ENCODE measurements at regions not wholly inside any gene's neighbourhood (a gene's known extent, or its start where the extent isn't known, plus 50 kb on each side); places are given as distances from the start of the nearest gene placed in this dataset.

- TF ChIP-seq GATA3 (IDR thresholded peaks at IDR 0.05; ENCODE audit: low read depth, low read length) (no peak), GATA2 (IDR thresholded peaks at IDR 0.05; ENCODE audit: low read depth, low read length) (no peak)
Observed at GRCh38 chr2:175318542-175318941, 137.0 kb upstream of the ATP5MC3 start.

GRCh38 chr2:175317751-175318150 is 136.2 kb upstream of the ATP5MC3 start:
- no peak for TF ChIP-seq GATA2 (IDR thresholded peaks at IDR 0.05; ENCODE audit: low read depth, low read length)
- no peak for TF ChIP-seq GATA3 (IDR thresholded peaks at IDR 0.05; ENCODE audit: low read depth, low read length)

GRCh38 chr2:175312137-175312536 is 130.6 kb upstream of the ATP5MC3 start:
- no peak for TF ChIP-seq GATA3 (IDR thresholded peaks at IDR 0.05; ENCODE audit: low read depth, low read length)
- TF ChIP-seq GATA2 (IDR thresholded peaks at IDR 0.05; ENCODE audit: low read depth, low read length), result no peak

DNA sequence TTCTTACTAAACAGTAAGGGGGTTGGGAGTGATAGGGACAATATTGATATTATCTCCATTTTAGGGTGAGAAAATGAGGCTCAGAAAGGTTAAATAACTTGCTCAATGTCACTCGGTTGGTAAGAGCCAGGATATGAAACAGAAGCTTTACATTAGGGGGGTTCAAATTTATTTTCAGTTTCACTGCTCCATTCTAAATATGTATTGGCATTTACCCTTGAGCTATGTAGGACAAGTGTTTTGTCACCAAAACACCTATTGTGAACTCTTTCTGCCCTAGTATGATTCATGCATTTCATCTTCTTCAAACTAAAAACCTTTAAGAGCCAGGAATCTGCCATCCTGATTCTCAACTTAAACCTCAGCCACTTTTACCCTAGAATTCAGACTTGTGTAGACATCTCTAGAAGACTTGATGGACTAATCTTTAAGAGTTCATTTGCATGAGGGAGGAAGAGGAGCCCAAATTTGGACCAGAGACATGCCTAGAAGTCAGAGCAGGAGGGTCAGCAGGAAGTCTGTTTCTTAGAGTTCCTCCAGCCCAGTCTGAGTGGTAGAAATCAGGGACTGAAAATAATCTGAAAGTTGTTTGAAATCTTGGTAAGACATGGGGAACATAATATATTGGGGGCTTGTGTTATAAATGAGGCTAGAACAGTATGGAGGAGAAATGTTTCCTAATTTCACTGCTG is 129.4 kb upstream of the ATP5MC3 start:
- TF ChIP-seq GATA3 (IDR thresholded peaks at IDR 0.05; ENCODE audit: low read depth, low read length) (no peak), GATA2 (IDR thresholded peaks at IDR 0.05; ENCODE audit: low read depth, low read length) (no peak)

DNA sequence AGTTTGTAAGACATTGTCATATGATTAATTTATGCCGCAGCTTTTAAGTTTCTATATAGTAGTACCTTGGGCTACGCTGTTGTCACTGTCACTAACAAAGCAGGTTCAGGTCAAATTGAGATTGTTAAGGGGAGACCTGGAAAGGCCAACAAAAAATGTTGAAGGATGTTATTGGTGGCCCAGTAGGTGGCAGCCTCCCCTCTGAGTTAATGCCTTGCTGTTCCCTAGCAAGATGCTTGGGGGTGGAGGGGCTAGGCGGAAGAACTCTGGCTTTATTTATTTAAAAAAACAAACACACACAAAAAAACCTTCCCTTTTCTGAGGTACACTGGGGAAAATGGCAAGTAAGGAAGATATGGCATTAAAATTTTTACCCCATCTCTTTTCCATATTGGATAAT is 128.3 kb upstream of the ATP5MC3 start:
- TF ChIP-seq GATA2 (IDR thresholded peaks at IDR 0.05; ENCODE audit: low read depth, low read length) (no peak), GATA3 (IDR thresholded peaks at IDR 0.05; ENCODE audit: low read depth, low read length) (no peak)

GRCh38 chr2:175308005-175308404 is 126.5 kb upstream of the ATP5MC3 start:
- TF ChIP-seq GATA3 (IDR thresholded peaks at IDR 0.05; ENCODE audit: low read depth, low read length), result no peak
- no peak for TF ChIP-seq GATA2 (IDR thresholded peaks at IDR 0.05; ENCODE audit: low read depth, low read length)

GRCh38 chr2:175304541-175304940 is 123.0 kb upstream of the ATP5MC3 start:
- TF ChIP-seq GATA3 (IDR thresholded peaks at IDR 0.05; ENCODE audit: low read depth, low read length), result no peak
- TF ChIP-seq GATA2 (IDR thresholded peaks at IDR 0.05; ENCODE audit: low read depth, low read length), result no peak

DNA sequence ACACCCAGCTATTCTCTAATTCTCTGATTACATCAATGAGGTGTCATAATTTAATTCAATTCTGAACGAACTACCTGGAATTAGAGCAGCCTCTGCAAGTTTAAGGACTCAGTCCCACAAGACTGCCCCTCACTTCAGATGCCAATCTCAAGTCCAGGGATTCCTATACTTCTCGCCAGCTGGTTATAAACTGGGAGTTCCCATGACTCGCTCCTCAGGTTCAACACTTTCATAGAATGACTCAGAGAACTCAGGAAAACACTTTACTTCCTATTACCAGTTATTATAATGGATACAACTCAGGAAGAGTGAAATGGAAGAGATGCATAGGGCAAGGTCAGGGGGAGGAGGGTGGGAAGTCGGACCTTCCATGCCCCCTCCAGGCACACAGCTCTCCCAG is 112.3 kb upstream of the ATP5MC3 start:
- no peak for TF ChIP-seq GATA3 (IDR thresholded peaks at IDR 0.05; ENCODE audit: low read depth, low read length)
- TF ChIP-seq GATA2 (IDR thresholded peaks at IDR 0.05; ENCODE audit: low read depth, low read length), result no peak

- TF ChIP-seq GATA3 (IDR thresholded peaks at IDR 0.05; ENCODE audit: low read depth, low read length) (no peak), GATA2 (IDR thresholded peaks at IDR 0.05; ENCODE audit: low read depth, low read length) (no peak)
Observed at GRCh38 chr2:175293195-175293594, 111.7 kb upstream of the ATP5MC3 start.

- TF ChIP-seq GATA3 (IDR thresholded peaks at IDR 0.05; ENCODE audit: low read depth, low read length), result no peak
- TF ChIP-seq GATA2 (IDR thresholded peaks at IDR 0.05; ENCODE audit: low read depth, low read length), result no peak
Observed at GRCh38 chr2:175282886-175283285, 101.4 kb upstream of the ATP5MC3 start.

DNA sequence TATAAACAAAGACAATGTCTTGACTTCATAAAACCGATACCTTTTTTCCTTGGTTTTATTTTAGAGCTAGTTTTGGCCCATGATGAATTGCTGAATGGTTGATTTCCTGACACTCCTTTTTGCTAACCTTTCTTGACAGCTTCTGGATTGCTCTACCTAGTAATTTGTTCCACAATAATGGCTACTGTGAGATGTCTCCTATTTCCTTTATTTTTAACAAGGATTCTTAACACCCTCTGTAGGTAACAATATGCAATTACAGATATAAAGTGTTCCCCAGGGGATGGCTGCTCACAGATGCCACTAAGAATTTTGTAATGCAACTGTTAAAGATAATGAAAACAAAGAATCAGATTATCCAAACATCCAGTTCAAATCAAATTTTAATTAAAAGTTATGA is 100.8 kb upstream of the ATP5MC3 start:
- TF ChIP-seq GATA2 (IDR thresholded peaks at IDR 0.05; ENCODE audit: low read depth, low read length) (no peak), GATA3 (IDR thresholded peaks at IDR 0.05; ENCODE audit: low read depth, low read length) (no peak)

DNA sequence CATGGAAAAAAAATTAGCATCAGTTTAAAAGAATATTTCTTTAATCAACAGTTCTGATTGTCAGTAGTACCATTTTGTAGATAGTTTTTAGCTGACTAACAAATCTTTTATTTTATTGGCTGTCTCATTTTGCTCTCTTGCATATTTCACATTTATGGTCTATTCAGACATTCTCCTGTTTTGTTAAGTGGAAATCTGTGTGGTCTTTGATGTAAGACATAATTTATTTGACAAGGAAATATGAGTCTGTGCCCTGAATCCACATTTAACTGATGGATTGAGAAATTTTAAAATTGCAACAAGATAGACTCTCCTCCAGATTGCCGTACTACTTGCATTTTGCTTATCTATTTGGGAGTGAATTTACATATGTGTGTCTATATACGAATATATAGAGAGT is 96.3 kb upstream of the ATP5MC3 start:
- TF ChIP-seq GATA2 (IDR thresholded peaks at IDR 0.05; ENCODE audit: low read depth, low read length), result no peak
- TF ChIP-seq GATA3 (IDR thresholded peaks at IDR 0.05; ENCODE audit: low read depth, low read length), result no peak

GRCh38 chr2:175275539-175275938 is 94.0 kb upstream of the ATP5MC3 start:
- TF ChIP-seq GATA2 (IDR thresholded peaks at IDR 0.05; ENCODE audit: low read depth, low read length), result 0 out of 2 replicates have a peak, but pooled peaks have one; percentile 43
- TF ChIP-seq GATA3 (IDR thresholded peaks at IDR 0.05; ENCODE audit: low read depth, low read length), result no peak

DNA sequence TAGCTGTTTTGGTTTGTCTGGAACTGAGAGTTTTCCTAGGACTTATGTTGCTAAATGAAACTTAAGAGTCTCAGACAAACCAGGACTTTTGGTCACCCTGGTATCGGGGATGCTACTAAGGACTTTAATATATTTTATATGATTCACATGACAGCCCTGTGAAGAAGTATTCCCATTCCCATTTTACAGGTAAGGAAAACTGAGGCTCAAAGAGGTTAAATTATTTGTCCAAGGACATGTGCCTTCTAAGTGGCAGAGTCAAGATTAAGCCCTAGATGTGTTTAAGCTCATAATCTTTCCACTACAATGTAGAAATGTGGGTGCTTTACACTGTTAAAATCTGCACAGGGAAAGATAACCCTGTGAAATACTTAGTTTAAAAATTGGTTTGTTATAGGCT is 77.7 kb upstream of the ATP5MC3 start:
- TF ChIP-seq GATA3 (IDR thresholded peaks at IDR 0.05; ENCODE audit: low read depth, low read length), result no peak
- TF ChIP-seq GATA2 (IDR thresholded peaks at IDR 0.05; ENCODE audit: low read depth, low read length), result no peak

- TF ChIP-seq GATA2 (IDR thresholded peaks at IDR 0.05; ENCODE audit: low read depth, low read length), result no peak
- TF ChIP-seq GATA3 (IDR thresholded peaks at IDR 0.05; ENCODE audit: low read depth, low read length), result no peak
Observed at GRCh38 chr2:175256806-175257585, 75.5 kb upstream of the ATP5MC3 start.

Data from SH-SY5Y (cell line).